ENCODE measurements at regions not wholly inside any gene's neighbourhood (a gene's known extent, or its start where the extent isn't known, plus 50 kb on each side); places are given as distances from the start of the nearest gene placed in this dataset.

DNA sequence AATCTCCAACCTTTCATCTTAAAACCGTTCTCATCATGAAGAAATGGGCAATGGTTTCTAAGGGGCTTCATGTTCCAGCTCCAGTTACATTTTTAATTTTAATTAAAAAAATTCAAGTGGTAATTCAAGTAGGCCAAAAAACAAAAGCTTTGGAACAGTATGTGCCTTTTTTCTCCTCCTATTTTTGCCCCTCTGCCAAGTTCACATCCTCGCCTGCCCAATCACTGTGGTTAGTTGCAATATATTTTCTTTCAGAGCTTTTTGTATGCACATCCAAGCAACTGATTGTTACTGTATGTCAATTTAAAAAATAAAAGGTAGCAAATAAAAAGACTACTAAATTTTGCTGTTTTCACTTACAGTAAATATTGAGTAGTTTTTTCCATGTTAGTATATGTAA is 99.8 kb upstream of the B3GAT2 start:
- H3K36me3 Mint-ChIP-seq (ENCODE audit: insufficient read depth in 1 of 3, low read depth in 3 of 3), result no peaks in the 10 kb centered on the region
- no peak overlapping the region for H2AFZ ChIP-seq (ENCODE audit: low read length)
- H3K56ac ChIP-seq (ENCODE audit: insufficient read length, low read depth, low read length), result no peak overlapping the region
- no peak overlapping the region for H3K4me3 Mint-ChIP-seq
- H2BK120ac ChIP-seq (ENCODE audit: low read depth, low read length, poor library complexity, severe bottlenecking), result no peak overlapping the region
- no peaks in the 10 kb centered on the region for H3K4me1 ChIP-seq (ENCODE audit: insufficient read depth, low read length)
- H3K79me2 ChIP-seq (ENCODE audit: insufficient read depth, low read length), result no peaks in the 10 kb centered on the region; the same call in 1 of the 2 replicates
- H2AK5ac ChIP-seq (ENCODE audit: insufficient read length, low read length), result no peak overlapping the region
- no peaks in the 10 kb centered on the region for H4K20me1 ChIP-seq (ENCODE audit: control insufficient read depth, insufficient read depth, insufficient read length)
- H3K79me1 ChIP-seq (ENCODE audit: insufficient read depth, low read depth, low read length, poor library complexity, severe bottlenecking), result no peaks in the 10 kb centered on the region
- no CpG with 5 or more reads among the region's 2 CpGs for WGBS (ENCODE audit: extremely low coverage, insufficient read length, low lambda C conversion rate)
- TF ChIP-seq, protein P1, sequence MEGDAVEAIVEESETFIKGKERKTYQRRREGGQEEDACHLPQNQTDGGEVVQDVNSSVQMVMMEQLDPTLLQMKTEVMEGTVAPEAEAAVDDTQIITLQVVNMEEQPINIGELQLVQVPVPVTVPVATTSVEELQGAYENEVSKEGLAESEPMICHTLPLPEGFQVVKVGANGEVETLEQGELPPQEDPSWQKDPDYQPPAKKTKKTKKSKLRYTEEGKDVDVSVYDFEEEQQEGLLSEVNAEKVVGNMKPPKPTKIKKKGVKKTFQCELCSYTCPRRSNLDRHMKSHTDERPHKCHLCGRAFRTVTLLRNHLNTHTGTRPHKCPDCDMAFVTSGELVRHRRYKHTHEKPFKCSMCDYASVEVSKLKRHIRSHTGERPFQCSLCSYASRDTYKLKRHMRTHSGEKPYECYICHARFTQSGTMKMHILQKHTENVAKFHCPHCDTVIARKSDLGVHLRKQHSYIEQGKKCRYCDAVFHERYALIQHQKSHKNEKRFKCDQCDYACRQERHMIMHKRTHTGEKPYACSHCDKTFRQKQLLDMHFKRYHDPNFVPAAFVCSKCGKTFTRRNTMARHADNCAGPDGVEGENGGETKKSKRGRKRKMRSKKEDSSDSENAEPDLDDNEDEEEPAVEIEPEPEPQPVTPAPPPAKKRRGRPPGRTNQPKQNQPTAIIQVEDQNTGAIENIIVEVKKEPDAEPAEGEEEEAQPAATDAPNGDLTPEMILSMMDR (conservative IDR thresholded peaks at IDR 0.05), result no peak
- H2BK20ac ChIP-seq (ENCODE audit: low read depth, low read length, poor library complexity, severe bottlenecking), result no peak overlapping the region
- no peaks in the 10 kb centered on the region for H3K27me3 ChIP-seq (ENCODE audit: insufficient read depth, low read length)
- no peak overlapping the region for H2BK15ac ChIP-seq (ENCODE audit: low read depth, low read length)
- no peak overlapping the region for H3K4ac ChIP-seq (ENCODE audit: low read depth, low read length)
- no peak overlapping the region for H3K23ac ChIP-seq (ENCODE audit: insufficient read length, low read depth, low read length)
- H4K8ac ChIP-seq (replicated peaks; ENCODE audit: insufficient read length, low read depth, low read length), result no peak overlapping the region
- no peaks in the 10 kb centered on the region for H3K27me3 Mint-ChIP-seq (ENCODE audit: low read depth)
- H3K27ac Mint-ChIP-seq, result no peak overlapping the region
- no peak overlapping the region for H3T11ph ChIP-seq (ENCODE audit: low read length)
- H3K4me1 Mint-ChIP-seq, result no peaks in the 10 kb centered on the region
- no peak overlapping the region for H3K14ac ChIP-seq (ENCODE audit: insufficient read depth, low read length)
- H3K9me3 Mint-ChIP-seq, result no peaks in the 10 kb centered on the region; a peak in 1 of 5 replicates
- H2BK12ac ChIP-seq (ENCODE audit: insufficient read length, low read depth, low read length), result no peak overlapping the region
- H4K91ac ChIP-seq (ENCODE audit: insufficient read length, low read depth, low read length), result no peak overlapping the region
- DNase-seq, result no peak
- H3K9ac ChIP-seq (ENCODE audit: extremely low read depth, insufficient read length, low read length), result no peak overlapping the region
- no peaks in the 10 kb centered on the region for H3K23me2 ChIP-seq (ENCODE audit: insufficient read length, low read depth, low read length, poor library complexity, severe bottlenecking)
- H3K27ac ChIP-seq (ENCODE audit: insufficient read length, low read depth, low read length), result no peak overlapping the region
- H2BK5ac ChIP-seq (ENCODE audit: insufficient read length, low read length), result no peak overlapping the region
- H3K4me2 ChIP-seq (ENCODE audit: insufficient read depth, insufficient read length, low read length), result no peak overlapping the region
- H3K18ac ChIP-seq (ENCODE audit: insufficient read length, low read depth, low read length), result no peak overlapping the region
- H4K5ac ChIP-seq (ENCODE audit: insufficient read length, low read depth, low read length), result no peak overlapping the region
- no peaks in the 10 kb centered on the region for H3K9me3 ChIP-seq (ENCODE audit: control insufficient read depth, low read depth, low read length)
